Activated T-cell treated with anti-CD3 and anti-CD28 coated beads, Interleukin-2, amount 50 U/mL, for 1 hour (primary cell): ENCODE measurements at regions not wholly inside any gene's neighbourhood (a gene's known extent, or its start where the extent isn't known, plus 50 kb on each side); places are given as distances from the start of the nearest gene placed in this dataset.

Experiments used
- DNase-seq: peaks from one replicate; pipeline ENCODE4 v3.0.0-alpha.2; 2020

DNA sequence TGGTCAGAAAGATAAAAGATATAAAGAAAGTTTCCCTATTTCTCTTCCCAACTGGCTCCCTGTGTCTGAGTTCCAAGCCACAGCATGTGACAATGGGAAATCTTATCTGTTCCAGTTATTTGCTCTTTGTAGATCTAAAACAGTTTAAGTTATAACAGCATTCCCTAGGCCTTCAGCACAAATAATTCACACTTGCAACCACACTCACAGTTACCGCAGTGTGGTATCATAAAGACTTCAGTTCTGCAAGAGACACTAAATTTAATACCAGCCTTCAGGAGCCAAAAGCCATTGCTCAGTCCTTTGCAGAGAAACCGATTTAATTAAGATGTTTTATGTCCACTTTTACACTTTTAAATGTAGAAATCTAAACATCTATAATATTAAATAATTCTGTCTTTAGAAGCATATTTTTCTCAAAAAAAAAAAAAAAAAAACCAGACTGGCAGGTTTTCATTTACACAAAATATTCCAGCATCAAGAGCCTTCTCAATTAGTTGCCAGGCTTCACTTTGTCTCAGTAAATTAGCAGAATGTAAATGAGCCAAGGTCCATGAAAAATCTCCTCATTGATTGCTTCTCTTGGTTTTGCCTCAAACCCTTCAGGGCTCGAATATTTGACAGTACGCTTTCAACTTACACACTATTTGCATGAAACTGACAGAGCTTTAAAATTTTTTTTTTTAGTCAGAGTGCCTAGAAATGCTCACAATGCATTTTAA, 300.0 kb upstream of the DDI1 start:
- no peak for DNase-seq

DNA sequence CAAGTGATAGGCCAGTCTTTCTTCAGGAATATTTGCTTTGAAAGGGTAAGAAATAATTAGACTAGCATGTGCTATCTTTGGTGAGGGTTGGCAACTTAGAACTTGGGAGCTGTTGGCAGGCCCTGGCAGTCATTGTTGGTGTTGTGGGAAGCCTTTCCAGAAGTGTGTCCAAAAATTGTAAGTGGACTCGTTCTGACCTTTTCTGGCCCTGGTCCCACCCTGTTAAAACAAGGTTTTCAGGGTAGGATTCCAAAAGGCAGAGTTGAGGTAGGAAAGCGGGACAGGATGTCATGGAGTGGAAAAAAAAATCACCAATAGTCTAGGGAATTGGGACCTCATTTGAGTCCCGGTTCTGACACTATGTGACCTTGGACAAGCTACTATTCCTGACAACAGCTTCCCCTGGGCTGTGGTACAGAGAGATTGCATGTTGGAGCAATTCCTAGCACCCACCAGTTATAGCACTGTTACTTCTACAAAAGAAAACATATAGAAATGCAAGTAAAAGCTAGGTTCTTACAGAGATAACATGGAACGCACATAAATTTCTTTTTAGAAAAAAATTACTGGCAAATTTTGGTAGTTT, 299.3 kb upstream of the DDI1 start:
- no peak for DNase-seq

DNA sequence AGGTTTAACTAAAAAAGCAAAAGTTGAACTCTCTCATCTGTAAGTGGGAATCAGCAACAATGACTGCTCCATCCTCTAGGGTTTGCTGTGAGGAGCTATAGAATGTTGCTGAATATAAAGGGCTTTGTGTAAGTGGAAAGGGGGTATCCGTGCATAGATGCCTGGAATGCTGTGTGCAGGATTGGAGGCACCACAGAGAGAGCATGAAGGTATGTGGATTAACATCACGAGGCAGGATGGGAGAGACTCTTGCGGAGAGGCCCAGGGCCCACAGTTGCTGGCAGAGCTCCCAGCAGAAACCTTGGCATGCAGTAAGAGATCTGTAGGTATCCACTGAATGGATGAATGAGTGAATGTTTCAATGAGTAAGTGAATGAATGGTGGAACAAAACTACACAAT, 298.7 kb upstream of the DDI1 start:
- DNase-seq: no peak

DNA sequence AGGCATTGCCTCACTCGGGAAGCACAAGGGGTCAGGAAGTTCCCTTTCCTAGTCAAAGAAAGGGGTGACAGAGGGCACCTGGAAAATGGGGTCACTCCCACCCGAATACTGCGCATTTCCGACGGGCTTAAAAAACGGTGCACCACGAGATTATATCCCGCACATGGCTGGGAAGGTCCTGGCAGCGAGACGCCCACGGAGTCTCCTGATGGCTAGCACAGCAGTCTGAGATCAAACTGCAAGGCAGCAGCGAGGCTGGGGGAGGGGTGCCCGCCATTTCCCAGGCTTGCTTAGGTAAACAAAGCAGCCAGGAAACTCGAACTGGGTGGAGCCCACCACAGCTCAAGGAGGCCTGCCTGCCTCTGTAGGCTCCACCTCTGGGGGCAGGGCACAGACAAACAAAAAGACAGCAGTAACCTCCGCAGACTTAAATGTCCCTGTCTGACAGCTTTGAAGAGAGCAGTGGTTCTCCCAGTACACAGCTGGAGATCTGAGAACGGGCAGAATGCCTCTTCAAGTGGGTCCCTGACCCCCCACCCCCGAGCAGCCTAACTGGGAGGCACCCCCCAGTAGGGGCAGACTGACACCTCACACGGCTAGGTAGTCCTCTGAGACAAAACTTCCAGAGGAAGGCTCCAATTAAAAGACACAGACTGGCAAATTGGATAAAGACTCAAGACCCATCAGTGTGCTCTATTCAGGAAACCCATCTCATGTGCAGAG, 297.2 kb upstream of the DDI1 start:
- DNase-seq: peak; percentile 17

DNA sequence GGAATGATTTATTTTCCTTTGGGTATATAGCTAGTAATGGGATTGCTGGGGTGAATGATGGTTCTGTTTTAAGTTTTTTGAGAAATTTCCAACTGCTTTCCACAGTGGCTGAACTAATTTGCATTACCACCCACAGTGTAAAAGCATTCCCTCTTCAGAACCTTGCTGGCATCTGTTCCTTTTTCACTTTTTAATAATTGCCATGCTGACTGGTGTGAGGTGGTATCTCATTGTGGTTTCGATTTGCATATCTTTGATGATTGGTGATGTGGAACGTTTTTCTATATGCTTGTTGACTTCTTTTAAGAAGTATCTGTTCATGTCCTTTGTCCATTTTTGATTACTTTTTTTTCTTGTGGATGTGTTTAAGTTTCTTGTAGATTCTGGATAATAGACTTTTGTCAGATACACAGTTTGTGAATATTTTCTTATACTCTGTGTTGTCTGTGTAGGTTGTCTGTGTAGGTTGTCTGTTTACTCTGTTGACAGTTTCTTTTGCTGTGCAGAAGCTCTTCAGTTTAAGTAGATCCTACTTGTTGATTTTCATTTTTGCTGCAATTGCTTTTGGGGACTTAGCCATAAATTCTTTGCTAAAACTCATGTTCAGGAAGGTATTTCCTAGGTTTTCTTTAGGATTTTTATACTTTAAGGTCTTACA, 291.8 kb upstream of the DDI1 start:
- no peak for DNase-seq

DNA sequence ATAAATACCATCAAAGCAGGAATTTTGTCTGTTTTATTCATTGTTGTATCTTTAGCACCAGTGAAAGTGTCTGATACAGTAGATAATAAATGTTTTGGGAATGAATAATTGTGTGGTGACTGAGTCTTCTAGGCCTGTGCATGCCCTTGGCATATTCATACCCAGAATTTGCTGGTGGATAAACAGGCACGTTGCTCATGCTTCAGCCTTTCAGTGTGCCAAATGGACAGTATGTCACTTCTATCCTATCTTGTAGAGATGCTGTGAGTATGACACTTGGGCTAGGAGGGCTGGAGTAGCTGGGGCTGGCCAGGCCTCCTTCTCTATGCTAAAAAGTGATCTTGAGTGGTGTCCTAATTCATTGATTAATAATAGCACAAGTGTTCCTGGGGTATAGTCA, 287.3 kb upstream of the DDI1 start:
- no peak for DNase-seq

DNA sequence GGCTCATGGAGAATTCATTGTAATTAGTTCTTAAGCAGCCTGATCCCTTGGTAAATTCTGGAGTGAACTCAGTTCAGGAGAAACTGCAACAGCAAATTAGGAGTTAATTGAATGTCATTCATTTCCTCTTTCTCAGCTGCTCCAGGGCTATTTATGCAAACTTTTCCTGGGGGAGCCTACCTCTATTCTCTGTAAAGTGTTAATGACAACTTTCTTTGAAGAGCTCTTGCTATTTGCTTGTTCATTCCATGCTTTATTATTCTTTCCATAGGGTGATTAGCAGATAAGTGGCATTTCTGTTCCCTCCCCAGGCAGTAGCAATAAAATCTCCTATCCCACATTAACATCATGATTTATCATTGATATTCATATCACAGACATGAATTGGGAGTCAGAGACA, 267.6 kb upstream of the DDI1 start:
- no peak for DNase-seq

DNA sequence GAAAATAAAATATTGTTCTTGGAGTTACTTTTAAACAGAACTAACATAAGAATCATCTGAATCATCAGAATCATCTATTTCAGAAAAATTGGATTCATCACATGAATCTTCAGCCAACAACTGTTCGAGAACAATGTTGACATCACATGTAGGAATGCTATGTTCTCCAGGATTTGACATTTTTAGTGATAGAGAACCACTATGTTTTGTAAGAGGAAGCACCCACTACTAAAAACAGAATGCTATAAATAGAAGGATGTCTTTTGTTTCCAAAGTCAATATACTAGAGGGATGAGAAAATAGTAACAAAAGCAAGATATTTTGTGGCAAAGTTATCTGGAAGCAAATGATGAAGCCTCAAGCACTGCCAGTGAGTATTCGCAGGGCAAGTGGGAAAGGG, 263.4 kb upstream of the DDI1 start:
- no peak for DNase-seq

DNA sequence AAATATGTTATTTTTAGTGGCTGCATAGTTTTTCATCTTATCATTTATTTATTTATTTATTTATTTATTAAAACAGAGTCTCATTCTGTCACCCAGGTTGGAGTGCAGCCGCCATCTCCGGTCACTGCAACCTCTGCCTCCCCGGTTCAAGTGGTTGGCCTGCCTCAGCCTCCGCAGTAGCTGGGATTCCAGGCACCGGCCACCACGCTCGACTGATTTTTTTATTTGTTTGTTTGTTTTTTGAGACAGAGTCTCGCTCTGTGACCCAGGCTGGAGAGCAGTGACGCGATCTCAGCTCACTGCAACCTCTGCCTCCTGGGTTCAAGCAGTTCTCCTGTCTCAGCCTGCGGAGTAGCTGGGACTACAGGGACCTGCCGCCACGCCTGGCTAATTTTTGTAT, 262.9 kb upstream of the DDI1 start:
- DNase-seq: no peak

DNA sequence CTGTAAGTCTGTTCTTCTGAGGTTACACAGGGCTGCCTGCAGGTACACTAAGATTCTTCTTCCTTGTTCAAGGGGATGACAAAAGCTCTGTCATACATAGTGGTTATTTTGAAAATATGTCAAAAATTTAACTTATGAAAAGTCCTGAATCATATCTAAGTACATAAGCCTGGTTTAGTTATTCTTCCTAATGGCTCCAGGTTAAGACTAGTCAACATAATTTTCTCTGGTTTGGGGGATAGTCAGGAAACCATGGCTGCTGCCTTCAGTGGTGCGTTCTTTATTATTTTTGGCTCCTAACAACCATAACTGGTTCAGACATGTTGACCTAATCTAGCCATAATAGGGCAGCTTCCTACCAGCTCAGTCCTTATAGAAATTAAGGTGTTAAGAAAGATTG, 257.4 kb upstream of the DDI1 start:
- no peak for DNase-seq

DNA sequence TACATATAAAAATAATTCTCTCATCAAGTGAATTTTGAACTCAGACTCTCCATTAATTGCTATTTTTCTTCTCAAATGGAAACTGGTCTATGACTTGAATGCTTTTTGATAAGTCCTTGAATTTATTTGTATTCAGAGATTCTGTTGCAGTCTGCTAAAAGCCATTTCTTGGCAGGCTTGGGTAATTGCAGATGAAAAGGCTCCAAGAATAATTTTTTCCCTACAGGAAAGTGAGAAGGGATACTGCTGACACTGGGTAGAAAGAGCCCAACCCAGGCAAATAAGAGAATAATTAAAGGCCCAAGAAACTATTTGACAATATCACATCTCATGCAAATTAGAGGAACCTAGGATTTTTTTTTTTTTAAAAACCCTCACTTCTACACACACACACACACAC, 246.5 kb upstream of the DDI1 start:
- DNase-seq: no peak

DNA sequence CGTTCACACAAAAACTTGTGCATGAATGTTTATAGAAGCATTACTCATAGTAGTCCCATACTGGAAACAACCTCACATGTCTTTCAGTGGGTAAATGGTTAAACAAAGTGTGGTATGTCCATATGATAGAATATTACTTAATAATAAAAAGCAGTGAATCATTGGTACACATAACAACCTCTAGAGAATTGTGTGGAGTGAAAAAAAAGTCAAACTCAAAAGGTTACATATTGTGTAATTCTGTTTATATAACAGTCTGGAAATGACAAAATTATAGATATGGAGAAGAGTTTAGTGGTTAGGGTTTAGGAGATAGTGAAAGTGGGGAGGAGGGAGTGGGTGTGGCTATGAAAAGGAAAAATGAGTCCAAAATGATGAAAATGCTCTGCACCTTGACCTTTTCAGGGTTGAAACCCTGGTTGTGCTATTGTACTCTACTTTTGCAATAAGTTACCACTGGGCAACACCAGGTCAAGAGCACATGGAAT, 243.4 kb upstream of the DDI1 start:
- no peak for DNase-seq

DNA sequence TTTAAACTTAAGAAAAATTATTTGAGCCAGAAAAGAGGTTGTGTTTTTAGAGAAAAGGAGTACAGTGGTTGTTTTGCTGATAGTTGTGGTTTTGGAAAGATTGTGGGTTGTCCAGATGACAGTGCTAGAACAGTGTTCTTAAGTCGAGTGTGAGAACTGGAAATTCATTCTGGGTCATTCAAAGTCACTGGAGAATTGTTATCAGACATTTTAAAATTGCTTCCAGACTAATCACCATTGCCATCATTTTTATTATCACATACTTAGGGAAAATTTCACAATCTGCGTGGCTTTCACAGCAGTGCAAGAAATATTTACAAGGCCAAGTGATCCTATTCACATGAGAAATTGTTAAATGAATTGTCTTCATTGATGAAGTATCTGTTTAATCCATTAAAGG, 242.2 kb upstream of the DDI1 start:
- DNase-seq: no peak

DNA sequence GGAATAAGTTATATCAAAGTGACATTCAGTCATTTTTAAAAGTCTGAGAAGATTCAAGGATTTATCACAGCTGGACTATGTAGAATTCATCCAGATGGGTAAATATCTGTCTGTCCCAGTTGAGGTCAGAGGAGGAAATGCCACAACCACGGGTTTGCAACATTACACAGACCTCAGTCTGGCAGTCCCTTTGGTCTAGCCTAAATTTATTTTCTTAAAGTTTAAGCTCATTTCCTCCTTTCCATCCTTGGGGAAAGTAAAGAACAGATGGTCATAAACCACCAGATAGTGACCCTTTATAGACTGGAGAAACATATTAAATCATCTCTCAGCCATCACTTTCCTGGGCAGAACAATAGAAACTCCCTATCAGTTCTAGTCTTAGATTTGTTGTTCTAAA, 238.4 kb upstream of the DDI1 start:
- DNase-seq: no peak

DNA sequence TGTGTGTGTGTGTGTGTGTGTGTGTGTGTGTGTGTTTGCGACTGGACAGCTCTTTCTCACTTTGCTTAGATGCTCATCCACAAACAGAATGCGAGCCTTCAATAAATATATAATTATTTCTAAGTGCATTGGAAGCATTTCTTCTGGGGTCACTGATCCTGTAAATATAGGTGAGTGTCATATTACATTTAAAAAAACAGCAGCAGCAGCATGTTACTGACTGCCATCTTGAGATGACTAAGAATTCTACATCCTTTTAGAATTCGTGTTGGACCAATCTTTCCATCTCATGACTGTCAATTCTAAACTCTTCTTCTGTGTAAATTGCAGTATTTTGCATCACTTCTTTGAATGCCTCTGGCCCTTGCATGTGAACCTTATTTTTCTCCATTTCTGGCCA, 238.0 kb upstream of the DDI1 start:
- DNase-seq: no peak

DNA sequence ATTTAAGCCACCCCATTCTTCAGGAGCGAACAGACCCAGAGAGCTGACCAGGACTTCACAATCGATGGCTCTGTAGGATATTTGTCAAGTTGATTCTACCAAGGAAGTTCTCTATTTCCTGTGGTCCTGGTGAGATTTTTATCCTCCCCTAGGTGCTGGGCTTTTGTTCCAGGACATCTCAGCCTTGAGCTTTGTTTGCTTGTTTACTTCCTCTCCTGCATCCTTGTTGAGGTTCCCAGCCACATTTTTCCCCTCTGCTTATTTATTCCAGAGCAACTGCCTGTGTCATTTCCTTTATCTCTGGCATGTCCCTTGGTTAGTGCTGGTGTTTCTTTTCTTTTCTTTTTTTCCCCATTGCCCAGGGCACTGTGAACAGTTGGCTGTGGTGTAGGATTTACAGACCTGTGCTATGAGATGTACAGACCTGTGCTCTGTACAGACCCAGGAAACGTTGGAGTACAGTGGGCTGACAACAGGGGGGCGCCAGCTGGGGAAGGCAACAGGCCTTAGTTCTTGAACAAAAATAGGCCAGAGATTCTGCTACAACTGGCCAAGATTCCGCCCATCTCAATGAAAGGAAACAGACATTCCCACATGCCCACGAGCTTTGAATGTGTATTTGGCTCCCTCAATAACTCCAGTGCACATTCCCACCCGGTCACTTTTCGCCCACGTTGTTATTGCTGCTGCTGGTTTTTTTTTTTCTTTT, 235.9 kb upstream of the DDI1 start:
- DNase-seq: no peak

DNA sequence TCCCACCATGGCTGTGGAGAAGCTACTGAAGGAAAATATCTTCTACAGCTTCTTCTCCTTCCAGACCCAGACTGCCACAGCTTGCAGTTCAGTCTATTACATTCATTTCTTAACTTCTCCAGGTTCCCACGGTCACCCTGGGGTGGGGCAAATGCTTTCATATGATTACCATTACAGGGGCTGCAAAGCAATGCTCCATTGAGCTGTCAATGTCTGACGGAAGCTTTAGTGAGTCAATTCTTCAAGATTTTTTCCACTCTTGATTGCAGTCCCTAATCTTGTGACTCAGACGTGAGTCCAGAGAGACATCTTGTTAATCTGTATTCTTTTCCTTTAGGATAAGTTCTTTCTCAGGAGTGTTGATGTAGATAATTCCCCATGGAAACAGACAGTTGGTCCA, 233.4 kb upstream of the DDI1 start:
- DNase-seq: no peak

DNA sequence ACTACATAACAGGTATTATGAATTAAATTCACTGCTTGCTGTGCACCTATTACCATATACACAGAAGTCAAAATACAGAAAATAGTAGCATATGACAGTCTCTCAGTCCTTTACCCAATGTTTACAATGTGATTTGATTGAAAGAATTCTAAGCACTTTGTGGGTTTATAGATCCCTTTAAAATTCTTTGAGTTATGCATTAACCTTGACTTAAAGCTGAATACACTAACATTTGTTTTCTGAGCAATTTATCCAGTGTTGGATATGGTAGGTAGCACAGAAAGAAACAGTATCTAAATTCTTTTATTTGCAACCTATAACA, 230.8 kb upstream of the DDI1 start:
- no peak for DNase-seq

DNA sequence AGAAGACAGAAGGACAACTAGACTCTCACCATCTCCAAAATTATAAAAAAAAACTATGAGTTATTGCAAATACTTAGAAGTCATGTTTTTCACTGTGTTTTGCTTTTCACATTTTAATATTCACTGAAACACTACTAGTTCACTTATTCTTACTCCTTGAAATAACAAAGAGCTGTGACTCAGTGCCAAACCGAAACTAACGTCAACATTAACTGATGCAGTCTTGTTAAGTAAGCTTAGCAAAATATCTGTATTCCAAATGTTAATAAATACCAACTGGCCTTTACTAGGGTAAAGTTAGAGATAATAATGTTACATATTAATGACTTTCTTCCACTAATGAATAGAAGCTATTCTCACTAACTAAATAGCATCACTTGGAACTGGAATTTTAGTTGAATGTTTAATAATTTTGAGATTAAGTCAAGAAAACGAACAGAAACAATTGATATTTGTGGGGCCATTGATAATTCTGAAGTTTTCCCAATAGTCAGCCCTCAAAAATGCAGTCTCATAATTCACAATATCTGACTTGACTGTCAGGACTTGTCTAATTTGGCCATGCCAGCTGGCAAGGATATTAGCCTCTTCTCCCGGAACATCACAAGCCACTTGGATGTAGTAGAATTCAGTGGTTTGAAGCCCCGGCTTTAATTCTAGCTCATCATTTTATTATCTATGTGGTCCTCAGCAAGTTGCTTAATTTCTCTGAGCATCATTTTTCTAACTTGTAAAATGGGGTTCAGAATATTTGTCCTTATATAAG, 230.1 kb upstream of the DDI1 start:
- no peak for DNase-seq

DNA sequence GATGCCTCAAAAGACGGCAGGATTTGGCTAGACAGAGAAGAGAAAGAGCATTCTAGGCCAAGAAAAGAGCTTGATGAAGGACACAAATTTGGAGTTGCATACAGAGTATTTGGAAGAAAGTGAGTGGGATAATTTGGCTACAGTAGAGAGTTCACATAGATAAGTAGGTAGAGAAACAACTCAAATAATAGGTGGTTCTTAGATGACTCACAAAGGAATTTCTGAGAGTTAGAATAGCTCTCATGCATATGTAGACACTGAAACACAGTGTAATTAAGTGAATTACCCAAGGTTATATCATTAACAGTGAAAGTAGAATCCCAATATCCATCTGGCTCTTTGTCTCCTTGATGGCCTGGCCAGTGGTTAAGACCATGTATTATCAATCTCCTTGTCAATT, 228.6 kb upstream of the DDI1 start:
- DNase-seq: no peak

DNA sequence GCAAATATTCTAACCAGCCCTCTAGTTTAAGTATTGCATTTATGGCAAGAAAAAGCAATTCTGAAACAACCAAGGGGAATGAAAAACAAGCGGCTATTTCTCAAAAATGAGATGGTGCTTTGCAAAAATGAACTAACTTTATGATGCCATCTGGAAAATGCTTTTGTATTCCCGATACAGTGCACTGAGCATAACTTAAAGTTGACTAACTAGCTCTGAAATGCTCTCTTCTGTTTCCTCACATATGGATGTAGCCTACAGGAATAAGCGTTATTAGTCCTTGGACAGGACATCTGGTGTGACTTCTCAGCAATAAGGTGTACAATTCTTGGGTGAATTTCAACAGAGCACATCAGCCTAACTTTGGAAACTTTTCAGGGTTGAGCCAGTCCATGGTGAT, 228.2 kb upstream of the DDI1 start:
- no peak for DNase-seq

DNA sequence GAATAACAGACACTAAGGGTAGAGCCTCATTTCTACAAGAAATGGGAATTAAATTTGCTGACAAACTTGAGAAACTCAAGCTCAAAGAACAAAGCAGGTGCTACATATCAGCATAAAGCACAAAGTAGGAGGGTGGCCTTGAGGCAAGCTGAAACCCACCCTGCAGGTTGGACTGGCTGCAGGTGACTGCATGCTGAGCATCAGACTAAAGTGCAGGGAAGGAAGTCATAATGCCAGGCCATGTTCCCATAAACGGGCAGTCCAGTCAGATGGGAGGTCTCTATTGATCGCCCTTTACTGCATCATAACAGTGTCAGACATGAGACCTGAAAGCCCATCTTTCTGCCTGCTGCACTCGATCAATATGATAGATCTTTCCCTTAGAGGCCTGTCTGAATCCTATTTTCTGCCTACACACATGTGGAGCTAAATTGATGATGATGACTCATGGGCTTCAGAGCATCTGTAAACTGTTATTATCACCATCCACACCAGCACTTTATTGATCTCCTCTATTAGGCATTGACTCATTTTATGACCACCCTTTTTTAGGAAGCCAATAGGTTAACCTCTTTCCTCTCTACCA, 224.5 kb upstream of the DDI1 start:
- DNase-seq: no peak
